Osteoblast (primary cell): ENCODE measurements at regions not wholly inside any gene's neighbourhood (a gene's known extent, or its start where the extent isn't known, plus 50 kb on each side); places are given as distances from the start of the nearest gene placed in this dataset.

Experiments used
- DNase-seq: peaks from one replicate; pipeline ENCODE4 v3.0.0; 2011; ENCODE audit warnings: low spot score, mixed read lengths; ENCODE audit not compliant: insufficient read length; ENCODE audit errors: missing footprints
- H2AFZ ChIP-seq: 2 replicates; pipeline ENCODE4 v1.6.0; 2011; ENCODE audit warnings: mild to moderate bottlenecking, low read length
- H3K27ac ChIP-seq: 2 replicates; pipeline ENCODE4 v1.5.1; 2011; ENCODE audit warnings: mild to moderate bottlenecking, low read depth, low read length, moderate library complexity
- H3K27me3 ChIP-seq: 2 replicates; pipeline ENCODE4 v1.6.0; 2012; ENCODE audit warnings: mild to moderate bottlenecking, control low read depth, inconsistent platforms, low read length, moderate library complexity; ENCODE audit not compliant: insufficient read depth
- H3K36me3 ChIP-seq: 2 replicates; pipeline ENCODE4 v1.5.1; 2011; ENCODE audit warnings: mild to moderate bottlenecking, low read length, control low read depth, moderate library complexity; ENCODE audit not compliant: insufficient read depth
- H3K4me1 ChIP-seq: 2 replicates; pipeline ENCODE4 v1.5.1; 2011; ENCODE audit warnings: mild to moderate bottlenecking, low read length, control low read depth, moderate library complexity; ENCODE audit not compliant: insufficient read depth
- H3K4me2 ChIP-seq: 2 replicates; pipeline ENCODE4 v1.6.0; 2011; ENCODE audit warnings: mild to moderate bottlenecking, low read length; ENCODE audit not compliant: insufficient read depth
- H3K4me3 ChIP-seq: fragments of 200-600 bp; sonication (generic); 3 replicates; pipeline ENCODE4 v1.5.1; 2012; ENCODE audit warnings: mild to moderate bottlenecking, low read length, inconsistent platforms; ENCODE audit not compliant: insufficient read depth
- H3K79me2 ChIP-seq: 2 replicates; pipeline ENCODE4 v1.6.0; 2012; ENCODE audit warnings: mild to moderate bottlenecking, low read length, control low read depth, inconsistent platforms; ENCODE audit not compliant: insufficient read depth
- H3K9me3 ChIP-seq: 2 replicates; pipeline ENCODE4 v1.5.1; 2011; ENCODE audit warnings: low read depth, low read length, control low read depth
- H4K20me1 ChIP-seq: 2 replicates; pipeline ENCODE4 v1.6.0; 2012; ENCODE audit warnings: mild to moderate bottlenecking, low read length, control low read depth; ENCODE audit not compliant: insufficient read depth
- CTCF ChIP-seq: IDR thresholded peaks from 2 replicates; pipeline ENCODE4 v1.5.1; 2011; ENCODE audit warnings: mild to moderate bottlenecking, low read depth, low read length, moderate library complexity; ENCODE audit errors: extremely low read depth

DNA sequence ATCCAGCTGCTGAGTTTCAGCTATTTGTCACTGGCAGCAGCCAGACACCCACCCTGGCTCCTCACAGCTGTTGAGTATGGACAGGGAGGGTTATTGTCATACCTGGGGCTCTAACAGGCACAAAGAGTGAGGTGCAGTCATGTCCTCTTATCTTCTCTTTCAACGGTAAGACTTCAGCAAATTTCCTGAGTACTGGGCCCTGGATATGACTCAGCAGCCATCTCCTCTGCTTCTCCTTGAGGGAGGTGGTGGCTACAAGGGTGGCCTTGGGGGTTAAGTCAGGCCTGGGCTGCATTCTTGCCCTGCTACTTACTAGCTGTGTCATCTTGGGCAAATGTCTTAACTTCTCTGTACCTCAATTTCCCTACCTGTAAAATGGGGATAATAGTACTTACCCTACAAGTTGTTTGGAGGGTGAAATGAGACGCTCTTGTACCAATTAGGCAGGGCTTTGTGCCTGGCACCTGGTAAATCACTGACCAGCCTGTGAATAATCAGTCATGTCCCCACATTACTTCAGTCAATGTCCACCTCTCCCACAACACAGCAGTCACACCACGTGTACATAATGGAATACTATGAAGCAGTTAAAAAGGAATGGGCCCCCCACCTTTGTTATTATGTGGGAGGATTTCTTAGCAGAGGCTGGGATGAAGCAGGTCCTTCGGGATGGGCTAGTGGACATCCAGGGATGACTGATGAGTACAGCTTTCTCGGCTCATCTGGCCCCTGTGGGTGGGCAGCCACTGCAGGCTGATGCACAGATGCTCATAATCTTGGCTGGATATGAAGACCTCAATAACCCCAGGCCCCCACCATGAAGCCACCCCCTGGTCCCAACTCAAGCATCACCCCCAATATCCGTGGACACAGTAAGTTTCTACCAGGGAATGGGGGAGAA is 528.8 kb downstream of the SHQ1 start:
- Histone ChIP-seq H3K27me3 (no peaks in the 10 kb centered on the region), H3K4me3 (no peak overlapping the region), H3K79me2 (no peaks in the 10 kb centered on the region), H3K4me2 (no peak overlapping the region), H3K9me3 (no peaks in the 10 kb centered on the region), H3K4me1 (peaks cover 23% of the 10 kb centered on the region), H2AFZ (peak overlapping the region; percentile 14), H3K27ac (peak overlapping the region; percentile 14), H4K20me1 (no peaks in the 10 kb centered on the region), H3K36me3 (no peaks in the 10 kb centered on the region)
- peak; percentile 87 for DNase-seq
- TF ChIP-seq CTCF: no peak

GRCh38 chr3:72318504-72319193 is 529.6 kb downstream of the SHQ1 start:
- Histone ChIP-seq H3K4me1 (peaks cover 23% of the 10 kb centered on the region), H3K9me3 (no peaks in the 10 kb centered on the region), H2AFZ (peak overlapping the region; percentile 14), H3K36me3 (no peaks in the 10 kb centered on the region), H3K4me3 (no peak overlapping the region), H3K27me3 (no peaks in the 10 kb centered on the region), H4K20me1 (no peaks in the 10 kb centered on the region), H3K4me2 (no peak overlapping the region), H3K27ac (peak overlapping the region; percentile 14), H3K79me2 (no peaks in the 10 kb centered on the region)
- TF ChIP-seq CTCF: no peak
- peak; percentile 63 for DNase-seq

DNA sequence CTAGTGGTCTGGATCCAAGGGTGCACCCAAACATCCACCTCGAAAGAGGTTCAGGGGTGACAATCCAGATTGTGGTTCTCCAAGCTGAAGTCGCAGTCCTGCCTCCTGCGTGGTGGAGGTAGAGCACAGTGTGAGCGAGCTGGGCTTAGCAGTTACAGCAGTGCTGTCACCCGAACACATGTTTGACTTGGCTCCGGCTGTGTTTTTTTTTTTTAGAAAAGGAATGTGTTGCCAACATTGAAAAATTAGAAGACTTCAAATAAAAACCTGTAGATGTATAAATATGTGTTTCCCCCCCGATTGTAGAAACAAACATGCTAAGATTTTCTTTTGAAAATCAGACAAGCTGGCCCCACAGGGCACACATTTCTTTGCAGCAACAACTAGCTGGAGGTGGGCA is 530.8 kb downstream of the SHQ1 start:
- no peaks in the 10 kb centered on the region for H3K36me3 ChIP-seq
- H4K20me1 ChIP-seq: no peaks in the 10 kb centered on the region
- H3K4me2 ChIP-seq: no peak overlapping the region
- no peak overlapping the region for H3K4me3 ChIP-seq
- H2AFZ ChIP-seq: no peak overlapping the region
- DNase-seq: peak; percentile 92
- no peaks in the 10 kb centered on the region for H3K27me3 ChIP-seq
- H3K9me3 ChIP-seq: no peaks in the 10 kb centered on the region
- TF ChIP-seq CTCF: no peak
- no peaks in the 10 kb centered on the region for H3K79me2 ChIP-seq
- H3K27ac ChIP-seq: no peak overlapping the region
- H3K4me1 ChIP-seq: peaks cover 23% of the 10 kb centered on the region
